ENCODE measurements at regions not wholly inside any gene's neighbourhood (a gene's known extent, or its start where the extent isn't known, plus 50 kb on each side); places are given as distances from the start of the nearest gene placed in this dataset.

- Histone ChIP-seq H3K36me3 (ENCODE audit: control insufficient read depth in 1 of 2, insufficient read depth in 2 of 2, low read length in 2 of 2) (no peaks in the 10 kb centered on the region), H3K4me1 (ENCODE audit: control insufficient read depth in 1 of 2, insufficient read depth in 2 of 2, low read length in 2 of 2) (no peaks in the 10 kb centered on the region), H3K27ac (ENCODE audit: low read length) (no peak overlapping the region), H3K9me3 (ENCODE audit: control insufficient read depth in 1 of 2, low read length in 2 of 2) (no peaks in the 10 kb centered on the region), H3K4me3 (ENCODE audit: low read depth in 1 of 2, low read length in 2 of 2) (no peak overlapping the region), H3K27me3 (ENCODE audit: low read depth, low read length) (no peaks in the 10 kb centered on the region)
Observed at GRCh38 chr5:74471875-74472274, 168.7 kb downstream of the ENC1 start.

- Histone ChIP-seq H3K4me1 (ENCODE audit: control insufficient read depth in 1 of 2, insufficient read depth in 2 of 2, low read length in 2 of 2) (no peaks in the 10 kb centered on the region), H3K27me3 (ENCODE audit: low read depth, low read length) (no peaks in the 10 kb centered on the region), H3K36me3 (ENCODE audit: control insufficient read depth in 1 of 2, insufficient read depth in 2 of 2, low read length in 2 of 2) (no peaks in the 10 kb centered on the region), H3K4me3 (ENCODE audit: low read depth in 1 of 2, low read length in 2 of 2) (no peak overlapping the region), H3K9me3 (ENCODE audit: control insufficient read depth in 1 of 2, low read length in 2 of 2) (no peaks in the 10 kb centered on the region), H3K27ac (ENCODE audit: low read length) (no peak overlapping the region)
Observed at GRCh38 chr5:74469234-74469994, 171.1 kb downstream of the ENC1 start.

- H3K4me3 ChIP-seq (ENCODE audit: low read depth in 1 of 2, low read length in 2 of 2): no peak overlapping the region
- no peaks in the 10 kb centered on the region for H3K9me3 ChIP-seq (ENCODE audit: control insufficient read depth in 1 of 2, low read length in 2 of 2)
- no peaks in the 10 kb centered on the region for H3K4me1 ChIP-seq (ENCODE audit: control insufficient read depth in 1 of 2, insufficient read depth in 2 of 2, low read length in 2 of 2)
- no peaks in the 10 kb centered on the region for H3K36me3 ChIP-seq (ENCODE audit: control insufficient read depth in 1 of 2, insufficient read depth in 2 of 2, low read length in 2 of 2)
- no peak overlapping the region for H3K27ac ChIP-seq (ENCODE audit: low read length)
- no peaks in the 10 kb centered on the region for H3K27me3 ChIP-seq (ENCODE audit: low read depth, low read length)
Observed at GRCh38 chr5:74468421-74468820, 172.1 kb downstream of the ENC1 start.

GRCh38 chr5:74465724-74466123, 174.8 kb downstream of the ENC1 start:
- Histone ChIP-seq H3K27ac (ENCODE audit: low read length) (no peak overlapping the region), H3K36me3 (ENCODE audit: control insufficient read depth in 1 of 2, insufficient read depth in 2 of 2, low read length in 2 of 2) (no peaks in the 10 kb centered on the region), H3K4me1 (ENCODE audit: control insufficient read depth in 1 of 2, insufficient read depth in 2 of 2, low read length in 2 of 2) (no peaks in the 10 kb centered on the region), H3K4me3 (ENCODE audit: low read depth in 1 of 2, low read length in 2 of 2) (no peak overlapping the region), H3K27me3 (ENCODE audit: low read depth, low read length) (no peaks in the 10 kb centered on the region), H3K9me3 (ENCODE audit: control insufficient read depth in 1 of 2, low read length in 2 of 2) (no peaks in the 10 kb centered on the region)

- no peak overlapping the region for H3K27ac ChIP-seq (ENCODE audit: low read length)
- no peaks in the 10 kb centered on the region for H3K9me3 ChIP-seq (ENCODE audit: control insufficient read depth in 1 of 2, low read length in 2 of 2)
- no peaks in the 10 kb centered on the region for H3K36me3 ChIP-seq (ENCODE audit: control insufficient read depth in 1 of 2, insufficient read depth in 2 of 2, low read length in 2 of 2)
- H3K27me3 ChIP-seq (ENCODE audit: low read depth, low read length): no peaks in the 10 kb centered on the region
- no peaks in the 10 kb centered on the region for H3K4me1 ChIP-seq (ENCODE audit: control insufficient read depth in 1 of 2, insufficient read depth in 2 of 2, low read length in 2 of 2)
- H3K4me3 ChIP-seq (ENCODE audit: low read depth in 1 of 2, low read length in 2 of 2): no peak overlapping the region
Observed at GRCh38 chr5:74464512-74465209, 175.9 kb downstream of the ENC1 start.

GRCh38 chr5:74462356-74462755, 178.2 kb downstream of the ENC1 start:
- Histone ChIP-seq H3K4me3 (ENCODE audit: low read depth in 1 of 2, low read length in 2 of 2) (no peak overlapping the region), H3K36me3 (ENCODE audit: control insufficient read depth in 1 of 2, insufficient read depth in 2 of 2, low read length in 2 of 2) (no peaks in the 10 kb centered on the region), H3K4me1 (ENCODE audit: control insufficient read depth in 1 of 2, insufficient read depth in 2 of 2, low read length in 2 of 2) (no peaks in the 10 kb centered on the region), H3K9me3 (ENCODE audit: control insufficient read depth in 1 of 2, low read length in 2 of 2) (no peaks in the 10 kb centered on the region), H3K27me3 (ENCODE audit: low read depth, low read length) (no peaks in the 10 kb centered on the region), H3K27ac (ENCODE audit: low read length) (no peak overlapping the region)

GRCh38 chr5:74461251-74461650, 179.3 kb downstream of the ENC1 start:
- Histone ChIP-seq H3K9me3 (ENCODE audit: control insufficient read depth in 1 of 2, low read length in 2 of 2) (no peaks in the 10 kb centered on the region), H3K27ac (ENCODE audit: low read length) (no peak overlapping the region), H3K4me1 (ENCODE audit: control insufficient read depth in 1 of 2, insufficient read depth in 2 of 2, low read length in 2 of 2) (no peaks in the 10 kb centered on the region), H3K27me3 (ENCODE audit: low read depth, low read length) (no peaks in the 10 kb centered on the region), H3K4me3 (ENCODE audit: low read depth in 1 of 2, low read length in 2 of 2) (no peak overlapping the region), H3K36me3 (ENCODE audit: control insufficient read depth in 1 of 2, insufficient read depth in 2 of 2, low read length in 2 of 2) (no peaks in the 10 kb centered on the region)

GRCh38 chr5:74460694-74461093, 179.8 kb downstream of the ENC1 start:
- H3K27me3 ChIP-seq (ENCODE audit: low read depth, low read length): no peaks in the 10 kb centered on the region
- H3K9me3 ChIP-seq (ENCODE audit: control insufficient read depth in 1 of 2, low read length in 2 of 2): no peaks in the 10 kb centered on the region
- H3K27ac ChIP-seq (ENCODE audit: low read length): no peak overlapping the region
- no peak overlapping the region for H3K4me3 ChIP-seq (ENCODE audit: low read depth in 1 of 2, low read length in 2 of 2)
- H3K4me1 ChIP-seq (ENCODE audit: control insufficient read depth in 1 of 2, insufficient read depth in 2 of 2, low read length in 2 of 2): no peaks in the 10 kb centered on the region
- H3K36me3 ChIP-seq (ENCODE audit: control insufficient read depth in 1 of 2, insufficient read depth in 2 of 2, low read length in 2 of 2): no peaks in the 10 kb centered on the region

- Histone ChIP-seq H3K27me3 (ENCODE audit: low read depth, low read length) (no peaks in the 10 kb centered on the region), H3K36me3 (ENCODE audit: control insufficient read depth in 1 of 2, insufficient read depth in 2 of 2, low read length in 2 of 2) (no peaks in the 10 kb centered on the region), H3K27ac (ENCODE audit: low read length) (no peak overlapping the region), H3K4me1 (ENCODE audit: control insufficient read depth in 1 of 2, insufficient read depth in 2 of 2, low read length in 2 of 2) (no peaks in the 10 kb centered on the region), H3K4me3 (ENCODE audit: low read depth in 1 of 2, low read length in 2 of 2) (no peak overlapping the region), H3K9me3 (ENCODE audit: control insufficient read depth in 1 of 2, low read length in 2 of 2) (no peaks in the 10 kb centered on the region)
Observed at GRCh38 chr5:74459984-74460383, 180.5 kb downstream of the ENC1 start.

- no peak overlapping the region for H3K4me3 ChIP-seq (ENCODE audit: low read depth in 1 of 2, low read length in 2 of 2)
- H3K4me1 ChIP-seq (ENCODE audit: control insufficient read depth in 1 of 2, insufficient read depth in 2 of 2, low read length in 2 of 2): no peaks in the 10 kb centered on the region
Observed at GRCh38 chr5:74457876-74458275, 182.7 kb downstream of the ENC1 start.

GRCh38 chr5:74454263-74455030, 186.1 kb downstream of the ENC1 start:
- H3K27me3 ChIP-seq (ENCODE audit: low read depth, low read length): no peaks in the 10 kb centered on the region
- H3K4me1 ChIP-seq (ENCODE audit: control insufficient read depth in 1 of 2, insufficient read depth in 2 of 2, low read length in 2 of 2): no peaks in the 10 kb centered on the region
- no peaks in the 10 kb centered on the region for H3K9me3 ChIP-seq (ENCODE audit: control insufficient read depth in 1 of 2, low read length in 2 of 2)
- no peak overlapping the region for H3K27ac ChIP-seq (ENCODE audit: low read length)
- no peak overlapping the region for H3K4me3 ChIP-seq (ENCODE audit: low read depth in 1 of 2, low read length in 2 of 2)
- H3K36me3 ChIP-seq (ENCODE audit: control insufficient read depth in 1 of 2, insufficient read depth in 2 of 2, low read length in 2 of 2): no peaks in the 10 kb centered on the region

More at GRCh38 chr5:74457876-74458275, 182.7 kb downstream of the ENC1 start:
- Histone ChIP-seq H3K9me3 (ENCODE audit: control insufficient read depth in 1 of 2, low read length in 2 of 2) (no peaks in the 10 kb centered on the region), H3K27ac (ENCODE audit: low read length) (no peak overlapping the region), H3K27me3 (ENCODE audit: low read depth, low read length) (no peaks in the 10 kb centered on the region), H3K36me3 (ENCODE audit: control insufficient read depth in 1 of 2, insufficient read depth in 2 of 2, low read length in 2 of 2) (no peaks in the 10 kb centered on the region)
